Heart left ventricle (tissue), 16 donors: ENCODE measurements at regions not wholly inside any gene's neighbourhood (a gene's known extent, or its start where the extent isn't known, plus 50 kb on each side); places are given as distances from the start of the nearest gene placed in this dataset.

Experiments
- ATAC-seq, 4 donors: fragments of 200-7000 bp; cut with Tn5 transposase; one replicate each; pipeline ENCODE4 v1.9.1; 2020 to 2022; ENCODE audit warnings: moderate library complexity in 4 of 4, mild to moderate bottlenecking in 3 of 4, moderate number of reproducible peaks in 1 of 4
- DNase-seq, 5 donors: peaks; one replicate each; pipeline ENCODE4 v3.0.0-alpha.2; 2020
- H3K27ac ChIP-seq, 12 donors: fragments of 200-600 bp; sonication (generic) in 4 of 12; one replicate each; pipeline versions ENCODE4 v1.5.0 to v1.8.0; 2016 to 2022; ENCODE audit warnings: mild to moderate bottlenecking in 2 of 12
- H3K27me3 ChIP-seq, 9 donors: fragments of 200-600 bp; sonication (generic) in 2 of 9; one replicate each; pipeline versions ENCODE4 v1.5.1 to v1.8.0; 2016 to 2022; ENCODE audit warnings: mild to moderate bottlenecking in 3 of 9
- H3K36me3 ChIP-seq, 9 donors: fragments of 200-600 bp; sonication (generic) in 2 of 9; one replicate each; pipeline versions ENCODE4 v1.5.0 to v1.8.0; 2018 to 2022; ENCODE audit warnings: mild to moderate bottlenecking in 2 of 9
- H3K4me1 ChIP-seq, 12 donors: fragments of 200-600 bp; sonication (generic) in 4 of 12; one replicate each; pipeline versions ENCODE4 v1.5.0 to v1.8.0; 2016 to 2022; ENCODE audit warnings: mild to moderate bottlenecking in 3 of 12
- H3K4me3 ChIP-seq, 12 donors: fragments of 200-600 bp; sonication (generic) in 4 of 12; one replicate each; pipeline versions ENCODE4 v1.5.0 to v1.8.0; 2017 to 2022; ENCODE audit warnings: mild to moderate bottlenecking in 9 of 12, moderate library complexity in 4 of 12
- H3K9me3 ChIP-seq, 12 donors: fragments of 200-600 bp; sonication (generic) in 4 of 12; one replicate each; pipeline versions ENCODE4 v1.5.0 to v1.8.0; 2016 to 2022; ENCODE audit warnings: mild to moderate bottlenecking in 1 of 12
- CTCF ChIP-seq, 12 donors: fragments of 200-600 bp; sonication (generic) in 4 of 12; IDR thresholded peaks; one replicate each; pipeline versions ENCODE4 v1.5.0 to v1.8.0; 2018 to 2022; ENCODE audit warnings: antibody characterized with exemption in 12 of 12, mild to moderate bottlenecking in 5 of 12
- POLR2A ChIP-seq, 2 donors: fragments of 450-650 bp; IDR thresholded peaks; one replicate each; pipeline ENCODE4 v1.6.1; 2017; ENCODE audit warnings: antibody characterized with exemption in 2 of 2, mild to moderate bottlenecking in 2 of 2, moderate library complexity in 2 of 2
- WGBS, 4 donors: extraction: QIAGEN DNeasy Blood & Tissue Kit in 2 of 4; methylation state at CpG; one replicate each; pipeline versions ENCODE4 v1.1.5 to v1.1.7; 2013 to 2018; 5-methylcytosine and 5-hydroxymethylcytosine counted together
- intact Hi-C, 10 donors: fragments of 100-400 bp; cut with DNase I; formaldehyde crosslinking; loops; one replicate each; pipeline versions ENCODE4 v1.11.1 to v1.14.2; 2022
- donor health status: ischemic (EF 13 %, LVEDD 7.1; RV severe dilation, severe dysfunction).
- donor health status: healthy with polysubstance abuse.
- donor health status: DM: no; HTN: yes; CAD: no.
- donor health status: DM: no; HTN: no; CAD: no.
- donor health status: ischemic (EF 25% LVEDD 6.9; RV normal size, moderate dysfunction).
- donor health status: ischemic (EF 25% LVEDD 5.7; RV mildly dilated, moderate dysfunction).
- donor health status: healthy.
- donor health status: DM: yes; HTN: yes; CAD: no.
- donor health status: ischemic (EF 35%, LVEDD 5.7; RV mildly dilated, moderate dysfunction).
- donor health status: nonischemic (EF 11% LVEDD 7.7; RV severe dilation, severe dysfunction).
- donor health status: DM: yes; HTN: yes; CAD: no.
- donor health status: PGD.
- donor health status: ischemic (EF 29% LVEDD 5.4; RV normal size, mild dysfunction).
- donor health status: nonischemic (EF 23%, LVEDD 6.1; RV moderate dilation, normal function).

DNA sequence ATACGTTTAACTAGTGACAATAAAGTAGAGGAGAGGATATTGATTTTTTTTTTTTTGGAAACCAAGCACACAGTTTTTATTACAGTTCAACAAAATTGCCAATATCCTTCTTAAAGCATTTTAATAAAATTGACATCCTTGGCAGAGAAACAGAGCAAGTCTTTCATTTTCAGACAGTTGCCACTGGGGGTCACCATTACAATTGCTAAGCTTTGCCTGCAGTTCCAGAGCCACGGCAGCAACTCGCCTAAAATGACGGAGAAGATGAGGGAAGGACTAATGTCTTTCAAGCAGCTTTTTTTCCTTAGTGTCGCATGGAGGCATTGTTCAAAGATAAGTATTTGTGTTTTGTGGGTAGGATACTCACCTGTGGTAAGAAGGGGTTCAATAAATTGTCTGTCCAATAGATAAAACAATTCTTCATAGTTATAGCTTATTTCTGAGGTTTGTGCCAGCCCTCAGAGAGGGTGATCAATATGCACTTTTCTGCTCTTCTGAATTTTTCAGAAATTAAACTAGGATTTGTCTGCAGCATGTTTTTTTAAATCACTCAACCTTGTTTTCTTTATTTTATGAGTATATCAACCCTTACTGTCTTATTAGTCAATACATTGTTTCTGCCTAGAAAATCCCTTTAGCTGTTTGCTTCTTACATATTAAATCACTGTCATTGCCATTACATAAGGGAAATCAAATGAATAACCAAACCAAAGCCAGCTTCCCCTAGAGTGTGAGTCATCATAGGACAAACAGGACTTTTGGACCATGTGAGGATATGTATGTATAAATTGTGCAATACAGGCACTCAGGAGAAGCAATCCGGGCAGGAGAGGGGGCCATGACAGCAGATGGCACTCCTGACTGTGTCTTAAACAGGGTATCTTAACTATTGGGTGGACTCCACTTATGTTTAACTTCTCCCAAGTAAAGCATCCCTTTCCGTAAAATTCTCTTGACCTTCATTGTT lies 508.1 kb upstream of the ARX start:
- ATAC-seq (no peak), DNase-seq (peak in 2 of 5 donors; percentile 9 to 17)
- intact Hi-C loops = loop anchor here in 1 of 10 donors (5.0 kb wide), 1 partner anchor 267 kb away; no protein-coding TSS in a partner anchor
- Histone ChIP-seq H3K27ac (no peak overlapping the region), H3K4me3 (no peak overlapping the region), H3K27me3 (no peaks in the 10 kb centered on the region), H3K36me3 (no peaks in the 10 kb centered on the region), H3K4me1 (no peaks in the 10 kb centered on the region), H3K9me3 (no peaks in the 10 kb centered on the region)
- 19 to 22% (median 21%) methylated on average over 7 of the region's 7 CpGs for WGBS, 4 donors
- TF ChIP-seq POLR2A (IDR thresholded peaks at IDR 0.05) (no peak), CTCF (IDR thresholded peaks at IDR 0.05) (peak in 9 of 12 donors; percentile 13 to 47 (median 30))

GRCh38 chrX:25527156-25527555 lies 511.4 kb upstream of the ARX start:
- DNase-seq = no peak
- H3K36me3 ChIP-seq = no peaks in the 10 kb centered on the region
- H3K4me1 ChIP-seq = no peaks in the 10 kb centered on the region
- 71 to 94% (median 78%) methylated on average over 1 of the region's 1 CpG for WGBS, 4 donors
- H3K4me3 ChIP-seq = no peak overlapping the region
- TF ChIP-seq CTCF (IDR thresholded peaks at IDR 0.05) (no peak), POLR2A (IDR thresholded peaks at IDR 0.05) (no peak)
- H3K27ac ChIP-seq = no peak overlapping the region
- H3K27me3 ChIP-seq = no peaks in the 10 kb centered on the region
- intact Hi-C loops = no loop called here
- ATAC-seq = no peak
- H3K9me3 ChIP-seq = no peaks in the 10 kb centered on the region

- Histone ChIP-seq H3K4me1 (no peaks in the 10 kb centered on the region), H3K36me3 (no peaks in the 10 kb centered on the region), H3K9me3 (no peaks in the 10 kb centered on the region), H3K27me3 (no peaks in the 10 kb centered on the region), H3K4me3 (no peak overlapping the region), H3K27ac (no peak overlapping the region)
- TF ChIP-seq CTCF (IDR thresholded peaks at IDR 0.05) (no peak), POLR2A (IDR thresholded peaks at IDR 0.05) (no peak)
- WGBS, 4 donors = 48 to 58% (median 53%) methylated on average over 3 of the region's 3 CpGs
- intact Hi-C loops = no loop called here
- DNase-seq = no peak
- ATAC-seq = no peak
Observed at GRCh38 chrX:25527596-25527995, 511.8 kb upstream of the ARX start.

- ATAC-seq (no peak), DNase-seq (no peak)
- Histone ChIP-seq H3K4me1 (no peaks in the 10 kb centered on the region), H3K27me3 (no peaks in the 10 kb centered on the region), H3K27ac (no peak overlapping the region), H3K36me3 (no peaks in the 10 kb centered on the region), H3K9me3 (no peaks in the 10 kb centered on the region), H3K4me3 (no peak overlapping the region)
- TF ChIP-seq CTCF (IDR thresholded peaks at IDR 0.05) = no peak
- no peak for TF ChIP-seq POLR2A (IDR thresholded peaks at IDR 0.05)
- 69 to 86% (median 77%) methylated on average over 1 of the region's 1 CpG for WGBS, 4 donors
- intact Hi-C loops = no loop called here
Observed at GRCh38 chrX:25531096-25531495, 515.3 kb upstream of the ARX start.
